GM23338 (cell line): ENCODE measurements at regions not wholly inside any gene's neighbourhood (a gene's known extent, or its start where the extent isn't known, plus 50 kb on each side); places are given as distances from the start of the nearest gene placed in this dataset.
A peak's percentile ranks its signal among the peaks of the same experiment; 100 is the strongest.

Experiments
- ATAC-seq: fragments of 200-7000 bp; cut with Tn5 transposase; 3 replicates; pipeline ENCODE4 v1.9.1; 2020
- DNase-seq: peaks from one replicate; pipeline ENCODE4 v3.0.0-alpha.2; 2015; ENCODE audit warnings: low spot score
- H2AFZ ChIP-seq: fragments of 200-600 bp; sonication (generic); 2 replicates; pipeline ENCODE4 v1.8.0; 2016; ENCODE audit warnings: antibody characterized with exemption, mild to moderate bottlenecking, moderate library complexity
- H3F3A ChIP-seq: fragments of 200-600 bp; sonication (generic); replicated peaks from 2 replicates; pipeline ENCODE4 v1.8.0; 2017; ENCODE audit warnings: antibody characterized with exemption, mixed run types, low read depth
- H3K27ac ChIP-seq: fragments of 200-600 bp; sonication (generic); 2 replicates; pipeline ENCODE4 v1.6.1; 2016; ENCODE audit warnings: low read depth
- H3K27me3 ChIP-seq: fragments of 200-600 bp; sonication (generic); 2 replicates; pipeline ENCODE4 v1.8.0; 2016; ENCODE audit warnings: mild to moderate bottlenecking, mixed run types, moderate library complexity; ENCODE audit not compliant: insufficient read depth
- H3K36me3 ChIP-seq: fragments of 200-600 bp; sonication (generic); 2 replicates; pipeline ENCODE4 v1.8.0; 2016; ENCODE audit warnings: mild to moderate bottlenecking; ENCODE audit not compliant: insufficient read depth
- H3K4me1 ChIP-seq: fragments of 200-600 bp; sonication (generic); 2 replicates; pipeline ENCODE4 v1.8.0; 2016; ENCODE audit warnings: mild to moderate bottlenecking, moderate library complexity; ENCODE audit not compliant: insufficient read depth
- H3K4me2 ChIP-seq: fragments of 200-600 bp; sonication (generic); 2 replicates; pipeline ENCODE4 v1.7.1; 2017; ENCODE audit warnings: mixed run types
- H3K4me3 ChIP-seq: fragments of 200-600 bp; sonication (generic); 2 replicates; pipeline ENCODE4 v1.6.1; 2016; ENCODE audit warnings: mixed run types
- H3K79me2 ChIP-seq: fragments of 200-600 bp; sonication (generic); replicated peaks from 2 replicates; pipeline ENCODE4 v1.8.0; 2017; ENCODE audit warnings: mild to moderate bottlenecking; ENCODE audit not compliant: insufficient read depth
- H3K9me2 ChIP-seq: fragments of 200-600 bp; sonication (generic); 2 replicates; pipeline ENCODE4 v1.8.0; 2017; ENCODE audit not compliant: insufficient read depth
- H4K20me1 ChIP-seq: fragments of 200-600 bp; sonication (generic); replicated peaks from 2 replicates; pipeline ENCODE4 v1.8.0; 2017; ENCODE audit warnings: mild to moderate bottlenecking; ENCODE audit not compliant: insufficient read depth
- H3K27ac Mint-ChIP-seq: 2 replicates; pipeline ENCODE4 v1.8.0; 2020; ENCODE audit warnings: inconsistent platforms, mild to moderate bottlenecking, moderate library complexity, mixed read lengths
- H3K27me3 Mint-ChIP-seq: 3 replicates; pipeline ENCODE4 v1.8.0; 2022; ENCODE audit warnings: low read depth, mild to moderate bottlenecking, moderate library complexity, mixed read lengths, inconsistent platforms; ENCODE audit not compliant: insufficient read depth, poor library complexity
- H3K36me3 Mint-ChIP-seq: 3 replicates; pipeline ENCODE4 v1.8.0; 2021; ENCODE audit warnings: low read depth, mild to moderate bottlenecking, inconsistent platforms, moderate library complexity, mixed read lengths
- H3K4me1 Mint-ChIP-seq: 3 replicates; pipeline ENCODE4 v1.8.0; 2020; ENCODE audit warnings: mild to moderate bottlenecking, inconsistent platforms, mixed read lengths
- H3K4me3 Mint-ChIP-seq: 3 replicates; pipeline ENCODE4 v1.8.0; 2021; ENCODE audit warnings: moderate library complexity, mild to moderate bottlenecking, inconsistent platforms, mixed read lengths
- H3K9me3 Mint-ChIP-seq: 3 replicates; pipeline ENCODE4 v1.8.0; 2020; ENCODE audit warnings: moderate library complexity, mild to moderate bottlenecking, inconsistent platforms, mixed read lengths
- EZH2 ChIP-seq: fragments of 200-600 bp; sonication (generic); IDR thresholded peaks from one replicate; pipeline ENCODE4 v1.8.0; 2017; ENCODE audit warnings: antibody characterized with exemption, mild to moderate bottlenecking, low read depth; ENCODE audit not compliant: unreplicated experiment
- EZH2phosphoT487 ChIP-seq: fragments of 200-600 bp; sonication (generic); IDR thresholded peaks from one replicate; pipeline ENCODE4 v1.8.1; 2018; ENCODE audit warnings: antibody characterized with exemption; ENCODE audit not compliant: unreplicated experiment
- TF ChIP-seq, protein P1 (sequence below): fragments of 250-450 bp; sonication (Bioruptor Pico); IDR thresholded peaks from 2 replicates; pipeline ENCODE4 v1.5.0; 2020; ENCODE audit warnings: mild to moderate bottlenecking, moderate library complexity
- TF ChIP-seq, protein P2 (sequence below), 2 experiments: fragments of 200-600 bp in 1 of 2; sonication (generic) in 1 of 2; conservative IDR thresholded peaks; 2 replicates each; pipeline versions ENCODE4 v1.5.1 to v1.6.1; 2016 to 2017; ENCODE audit warnings: antibody characterized with exemption in 2 of 2, low read depth in 2 of 2, mild to moderate bottlenecking in 2 of 2, moderate library complexity in 1 of 2

DNA sequence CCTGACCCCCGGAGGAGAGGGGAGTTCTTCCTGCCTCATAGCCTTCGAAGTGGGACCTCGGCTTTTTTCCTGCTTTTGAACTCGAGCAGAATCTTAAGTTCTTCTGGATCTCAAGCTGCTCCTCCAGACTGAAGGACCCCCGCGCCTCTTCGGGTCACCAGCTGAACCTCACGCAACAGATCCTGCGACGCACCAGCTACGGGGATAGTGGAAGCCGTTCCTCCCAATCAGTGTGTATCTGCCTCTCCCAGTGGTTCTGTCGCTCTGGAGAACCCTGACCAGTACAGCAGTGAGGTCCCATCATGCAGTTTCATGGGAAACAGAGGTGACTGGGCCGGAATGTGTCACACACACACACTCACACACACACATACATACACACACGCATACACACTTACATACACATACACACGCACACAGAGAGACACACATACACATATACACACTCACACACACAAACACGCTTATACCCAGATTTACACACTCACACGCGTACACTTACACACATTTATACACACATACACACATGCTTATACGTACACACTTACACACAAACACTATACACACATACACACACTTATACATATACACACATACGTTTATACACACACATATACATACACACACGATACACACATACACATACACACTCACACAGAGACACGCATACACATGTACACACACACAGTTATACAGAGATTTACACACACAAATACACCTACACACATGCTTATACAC is 170.0 kb downstream of the TTLL2 start:
- Mint-ChIP-seq H3K4me3 (no peak overlapping the region), H3K36me3 (no peaks in the 10 kb centered on the region), H3K27ac (no peak overlapping the region), H3K9me3 (no peaks in the 10 kb centered on the region; the same call in 2 of the 3 replicates), H3K4me1 (peaks cover 26% of the 10 kb centered on the region), H3K27me3 (peaks cover 8% of the 10 kb centered on the region)
- H2AFZ ChIP-seq, result peak overlapping the region; percentile 52; the same call in 1 of the 2 replicates
- H3K4me1 ChIP-seq, result peaks cover 6% of the 10 kb centered on the region; the same call in 1 of the 2 replicates
- no peaks in the 10 kb centered on the region for H3F3A ChIP-seq
- DNase-seq, result no peak
- no peaks in the 10 kb centered on the region for H3K27me3 ChIP-seq
- H3K4me3 ChIP-seq, result no peak overlapping the region
- TF ChIP-seq, protein P1, sequence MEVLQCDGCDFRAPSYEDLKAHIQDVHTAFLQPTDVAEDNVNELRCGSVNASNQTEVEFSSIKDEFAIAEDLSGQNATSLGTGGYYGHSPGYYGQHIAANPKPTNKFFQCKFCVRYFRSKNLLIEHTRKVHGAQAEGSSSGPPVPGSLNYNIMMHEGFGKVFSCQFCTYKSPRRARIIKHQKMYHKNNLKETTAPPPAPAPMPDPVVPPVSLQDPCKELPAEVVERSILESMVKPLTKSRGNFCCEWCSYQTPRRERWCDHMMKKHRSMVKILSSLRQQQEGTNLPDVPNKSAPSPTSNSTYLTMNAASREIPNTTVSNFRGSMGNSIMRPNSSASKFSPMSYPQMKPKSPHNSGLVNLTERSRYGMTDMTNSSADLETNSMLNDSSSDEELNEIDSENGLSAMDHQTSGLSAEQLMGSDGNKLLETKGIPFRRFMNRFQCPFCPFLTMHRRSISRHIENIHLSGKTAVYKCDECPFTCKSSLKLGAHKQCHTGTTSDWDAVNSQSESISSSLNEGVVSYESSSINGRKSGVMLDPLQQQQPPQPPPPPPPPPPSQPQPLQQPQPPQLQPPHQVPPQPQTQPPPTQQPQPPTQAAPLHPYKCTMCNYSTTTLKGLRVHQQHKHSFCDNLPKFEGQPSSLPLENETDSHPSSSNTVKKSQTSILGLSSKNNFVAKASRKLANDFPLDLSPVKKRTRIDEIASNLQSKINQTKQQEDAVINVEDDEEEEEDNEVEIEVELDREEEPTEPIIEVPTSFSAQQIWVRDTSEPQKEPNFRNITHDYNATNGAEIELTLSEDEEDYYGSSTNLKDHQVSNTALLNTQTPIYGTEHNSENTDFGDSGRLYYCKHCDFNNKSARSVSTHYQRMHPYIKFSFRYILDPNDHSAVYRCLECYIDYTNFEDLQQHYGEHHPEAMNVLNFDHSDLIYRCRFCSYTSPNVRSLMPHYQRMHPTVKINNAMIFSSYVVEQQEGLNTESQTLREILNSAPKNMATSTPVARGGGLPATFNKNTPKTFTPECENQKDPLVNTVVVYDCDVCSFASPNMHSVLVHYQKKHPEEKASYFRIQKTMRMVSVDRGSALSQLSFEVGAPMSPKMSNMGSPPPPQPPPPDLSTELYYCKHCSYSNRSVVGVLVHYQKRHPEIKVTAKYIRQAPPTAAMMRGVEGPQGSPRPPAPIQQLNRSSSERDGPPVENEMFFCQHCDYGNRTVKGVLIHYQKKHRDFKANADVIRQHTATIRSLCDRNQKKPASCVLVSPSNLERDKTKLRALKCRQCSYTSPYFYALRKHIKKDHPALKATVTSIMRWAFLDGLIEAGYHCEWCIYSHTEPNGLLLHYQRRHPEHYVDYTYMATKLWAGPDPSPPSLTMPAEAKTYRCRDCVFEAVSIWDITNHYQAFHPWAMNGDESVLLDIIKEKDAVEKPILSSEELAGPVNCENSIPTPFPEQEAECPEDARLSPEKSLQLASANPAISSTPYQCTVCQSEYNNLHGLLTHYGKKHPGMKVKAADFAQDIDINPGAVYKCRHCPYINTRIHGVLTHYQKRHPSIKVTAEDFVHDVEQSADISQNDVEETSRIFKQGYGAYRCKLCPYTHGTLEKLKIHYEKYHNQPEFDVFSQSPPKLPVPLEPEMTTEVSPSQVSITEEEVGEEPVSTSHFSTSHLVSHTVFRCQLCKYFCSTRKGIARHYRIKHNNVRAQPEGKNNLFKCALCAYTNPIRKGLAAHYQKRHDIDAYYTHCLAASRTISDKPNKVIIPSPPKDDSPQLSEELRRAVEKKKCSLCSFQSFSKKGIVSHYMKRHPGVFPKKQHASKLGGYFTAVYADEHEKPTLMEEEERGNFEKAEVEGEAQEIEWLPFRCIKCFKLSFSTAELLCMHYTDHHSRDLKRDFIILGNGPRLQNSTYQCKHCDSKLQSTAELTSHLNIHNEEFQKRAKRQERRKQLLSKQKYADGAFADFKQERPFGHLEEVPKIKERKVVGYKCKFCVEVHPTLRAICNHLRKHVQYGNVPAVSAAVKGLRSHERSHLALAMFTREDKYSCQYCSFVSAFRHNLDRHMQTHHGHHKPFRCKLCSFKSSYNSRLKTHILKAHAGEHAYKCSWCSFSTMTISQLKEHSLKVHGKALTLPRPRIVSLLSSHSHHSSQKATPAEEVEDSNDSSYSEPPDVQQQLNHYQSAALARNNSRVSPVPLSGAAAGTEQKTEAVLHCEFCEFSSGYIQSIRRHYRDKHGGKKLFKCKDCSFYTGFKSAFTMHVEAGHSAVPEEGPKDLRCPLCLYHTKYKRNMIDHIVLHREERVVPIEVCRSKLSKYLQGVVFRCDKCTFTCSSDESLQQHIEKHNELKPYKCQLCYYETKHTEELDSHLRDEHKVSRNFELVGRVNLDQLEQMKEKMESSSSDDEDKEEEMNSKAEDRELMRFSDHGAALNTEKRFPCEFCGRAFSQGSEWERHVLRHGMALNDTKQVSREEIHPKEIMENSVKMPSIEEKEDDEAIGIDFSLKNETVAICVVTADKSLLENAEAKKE (CRISPR knock-in tag), result no peak
- TF ChIP-seq, protein P2, sequence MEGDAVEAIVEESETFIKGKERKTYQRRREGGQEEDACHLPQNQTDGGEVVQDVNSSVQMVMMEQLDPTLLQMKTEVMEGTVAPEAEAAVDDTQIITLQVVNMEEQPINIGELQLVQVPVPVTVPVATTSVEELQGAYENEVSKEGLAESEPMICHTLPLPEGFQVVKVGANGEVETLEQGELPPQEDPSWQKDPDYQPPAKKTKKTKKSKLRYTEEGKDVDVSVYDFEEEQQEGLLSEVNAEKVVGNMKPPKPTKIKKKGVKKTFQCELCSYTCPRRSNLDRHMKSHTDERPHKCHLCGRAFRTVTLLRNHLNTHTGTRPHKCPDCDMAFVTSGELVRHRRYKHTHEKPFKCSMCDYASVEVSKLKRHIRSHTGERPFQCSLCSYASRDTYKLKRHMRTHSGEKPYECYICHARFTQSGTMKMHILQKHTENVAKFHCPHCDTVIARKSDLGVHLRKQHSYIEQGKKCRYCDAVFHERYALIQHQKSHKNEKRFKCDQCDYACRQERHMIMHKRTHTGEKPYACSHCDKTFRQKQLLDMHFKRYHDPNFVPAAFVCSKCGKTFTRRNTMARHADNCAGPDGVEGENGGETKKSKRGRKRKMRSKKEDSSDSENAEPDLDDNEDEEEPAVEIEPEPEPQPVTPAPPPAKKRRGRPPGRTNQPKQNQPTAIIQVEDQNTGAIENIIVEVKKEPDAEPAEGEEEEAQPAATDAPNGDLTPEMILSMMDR (conservative IDR thresholded peaks at IDR 0.05; ENCODE audit: low read depth in 2 of 2), result no peak
- no peak for TF ChIP-seq EZH2
- TF ChIP-seq EZH2phosphoT487, result no peak
- H4K20me1 ChIP-seq, result no peaks in the 10 kb centered on the region
- no peaks in the 10 kb centered on the region for H3K9me2 ChIP-seq
- no peak for ATAC-seq
- no peak overlapping the region for H3K4me2 ChIP-seq
- no peak overlapping the region for H3K27ac ChIP-seq
- H3K79me2 ChIP-seq, result no peaks in the 10 kb centered on the region
- H3K36me3 ChIP-seq, result no peaks in the 10 kb centered on the region
